GM12873 (cell line): ENCODE measurements at regions not wholly inside any gene's neighbourhood (a gene's known extent, or its start where the extent isn't known, plus 50 kb on each side); places are given as distances from the start of the nearest gene placed in this dataset.

Experiments
- CTCF ChIP-seq: IDR thresholded peaks from 2 replicates; pipeline ENCODE4 v1.5.1; 2012; ENCODE audit warnings: low read depth, mild to moderate bottlenecking, moderate library complexity, low read length, control low read depth; ENCODE audit not compliant: insufficient read depth; ENCODE audit errors: missing control alignments

GRCh38 chr5:67355120-67355713 is 158.6 kb upstream of the CD180 start:
- no peak for TF ChIP-seq CTCF

- TF ChIP-seq CTCF: no peak
Observed at GRCh38 chr5:67353500-67354450, 157.2 kb upstream of the CD180 start.

- TF ChIP-seq CTCF: no peak
Observed at GRCh38 chr5:67350618-67351201, 154.1 kb upstream of the CD180 start.

- no peak for TF ChIP-seq CTCF
Observed at GRCh38 chr5:67350185-67350584, 153.6 kb upstream of the CD180 start.

GRCh38 chr5:67347821-67348220 is 151.2 kb upstream of the CD180 start:
- TF ChIP-seq CTCF: no peak

GRCh38 chr5:67346611-67347010 is 150.0 kb upstream of the CD180 start:
- no peak for TF ChIP-seq CTCF

- no peak for TF ChIP-seq CTCF
Observed at GRCh38 chr5:67344870-67345269, 148.3 kb upstream of the CD180 start.
